ENCODE measurements at regions not wholly inside any gene's neighbourhood (a gene's known extent, or its start where the extent isn't known, plus 50 kb on each side); places are given as distances from the start of the nearest gene placed in this dataset.

DNA sequence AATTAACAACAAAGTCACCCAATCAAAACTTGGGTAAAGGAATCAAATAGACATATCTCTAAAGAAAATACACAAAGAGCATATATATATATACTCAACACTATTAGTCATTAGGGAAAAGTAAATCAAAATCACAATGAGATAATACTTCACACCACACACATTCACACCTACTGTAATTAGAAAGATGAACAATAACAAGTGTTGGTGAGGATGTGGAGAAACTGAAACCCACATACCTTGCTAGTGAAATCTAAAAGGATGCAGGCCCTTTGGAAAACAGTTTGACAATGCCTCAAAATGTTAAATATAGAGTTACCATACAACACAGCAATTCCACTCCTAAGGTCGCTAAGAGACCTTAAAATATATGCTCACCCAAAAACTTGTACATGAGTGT, 177.1 kb downstream of the ANKRD60 start (continued):
- TF ChIP-seq ZC3H11A (IDR thresholded peaks at IDR 0.05) (no peak), SMC3 (IDR thresholded peaks at IDR 0.05) (no peak), HEYL (CRISPR knock-in tag; IDR thresholded peaks at IDR 0.05) (no peak), KDM5A (IDR thresholded peaks at IDR 0.05) (no peak)
- TF ChIP-seq, protein P1, sequence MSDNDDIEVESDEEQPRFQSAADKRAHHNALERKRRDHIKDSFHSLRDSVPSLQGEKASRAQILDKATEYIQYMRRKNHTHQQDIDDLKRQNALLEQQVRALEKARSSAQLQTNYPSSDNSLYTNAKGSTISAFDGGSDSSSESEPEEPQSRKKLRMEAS (IDR thresholded peaks at IDR 0.05), result no peak
- TF ChIP-seq, protein P2, sequence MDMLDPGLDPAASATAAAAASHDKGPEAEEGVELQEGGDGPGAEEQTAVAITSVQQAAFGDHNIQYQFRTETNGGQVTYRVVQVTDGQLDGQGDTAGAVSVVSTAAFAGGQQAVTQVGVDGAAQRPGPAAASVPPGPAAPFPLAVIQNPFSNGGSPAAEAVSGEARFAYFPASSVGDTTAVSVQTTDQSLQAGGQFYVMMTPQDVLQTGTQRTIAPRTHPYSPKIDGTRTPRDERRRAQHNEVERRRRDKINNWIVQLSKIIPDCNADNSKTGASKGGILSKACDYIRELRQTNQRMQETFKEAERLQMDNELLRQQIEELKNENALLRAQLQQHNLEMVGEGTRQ (IDR thresholded peaks at IDR 0.05), result no peak

DNA sequence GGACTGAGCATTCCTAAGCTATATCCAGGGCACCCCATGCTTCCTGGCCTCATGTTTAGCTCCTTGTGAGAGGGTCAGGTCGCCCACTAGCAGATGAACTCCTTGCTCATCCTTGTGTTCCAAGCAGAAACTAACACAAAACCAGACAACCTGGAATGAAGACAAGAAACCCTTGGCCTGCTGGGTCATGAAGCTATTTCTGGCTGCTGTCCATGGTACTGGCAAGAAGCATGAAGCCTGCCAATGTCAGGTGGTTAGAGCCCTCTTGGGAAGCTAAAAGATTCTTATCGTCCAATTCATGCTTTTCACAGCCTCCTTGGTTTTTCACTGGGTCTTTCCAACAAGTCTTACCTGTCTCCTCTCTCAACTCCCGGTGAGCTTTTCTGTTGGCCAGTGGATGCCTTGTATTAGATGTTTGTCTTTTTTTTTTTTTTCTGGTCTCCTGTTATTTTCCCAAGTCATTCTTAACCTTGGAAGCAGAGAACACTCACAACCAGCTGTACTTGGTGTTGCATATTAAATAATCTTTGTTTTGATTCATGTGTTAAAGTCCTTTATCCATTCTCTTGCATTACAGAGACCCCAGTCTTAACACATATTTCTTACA, 180.3 kb downstream of the ANKRD60 start:
- CTCF ChIA-PET, result interaction anchor here (0.6 kb wide), 1 partner anchor 19 kb away, joined by 3 read pairs; no protein-coding TSS in a partner anchor

More for the DNA sequence above, 180.3 kb downstream of the ANKRD60 start:
- Histone ChIP-seq H3K4me2 (no peak overlapping the region), H3K27ac (no peak overlapping the region), H3K4me3 (no peak overlapping the region), H3K9me3 (peaks cover 13% of the 10 kb centered on the region), H3K4me1 (no peaks in the 10 kb centered on the region)
- TF ChIP-seq NFE2L2 (conservative IDR thresholded peaks at IDR 0.05; ENCODE audit: low read length) (no peak), RAD21 (conservative IDR thresholded peaks at IDR 0.05 in 1 of 2, IDR thresholded peaks at IDR 0.05 in 1 of 2) (no peak), CEBPB (IDR thresholded peaks at IDR 0.05) (no peak), RARB (CRISPR knock-in tag; IDR thresholded peaks at IDR 0.05) (no peak), KDM1A (IDR thresholded peaks at IDR 0.05; ENCODE audit: low read depth) (no peak), TP53 (CRISPR knock-in tag; IDR thresholded peaks at IDR 0.05) (no peak), FOSB (CRISPR knock-in tag; IDR thresholded peaks at IDR 0.05) (no peak), RNF2 (IDR thresholded peaks at IDR 0.05; ENCODE audit: borderline replicate concordance, low read depth) (no peak), ESRRA (IDR thresholded peaks at IDR 0.05; ENCODE audit: borderline replicate concordance, low read length) (no peak), EHMT2 (IDR thresholded peaks at IDR 0.05; ENCODE audit: low read depth) (peak; percentile 85; the same call in 1 of the 2 replicates), CHD4 (IDR thresholded peaks at IDR 0.05; ENCODE audit: borderline replicate concordance) (no peak), FOSL2 (IDR thresholded peaks at IDR 0.05) (no peak), FOSL2 (CRISPR knock-in tag; IDR thresholded peaks at IDR 0.05) (no peak)
- TF ChIP-seq, protein P3, sequence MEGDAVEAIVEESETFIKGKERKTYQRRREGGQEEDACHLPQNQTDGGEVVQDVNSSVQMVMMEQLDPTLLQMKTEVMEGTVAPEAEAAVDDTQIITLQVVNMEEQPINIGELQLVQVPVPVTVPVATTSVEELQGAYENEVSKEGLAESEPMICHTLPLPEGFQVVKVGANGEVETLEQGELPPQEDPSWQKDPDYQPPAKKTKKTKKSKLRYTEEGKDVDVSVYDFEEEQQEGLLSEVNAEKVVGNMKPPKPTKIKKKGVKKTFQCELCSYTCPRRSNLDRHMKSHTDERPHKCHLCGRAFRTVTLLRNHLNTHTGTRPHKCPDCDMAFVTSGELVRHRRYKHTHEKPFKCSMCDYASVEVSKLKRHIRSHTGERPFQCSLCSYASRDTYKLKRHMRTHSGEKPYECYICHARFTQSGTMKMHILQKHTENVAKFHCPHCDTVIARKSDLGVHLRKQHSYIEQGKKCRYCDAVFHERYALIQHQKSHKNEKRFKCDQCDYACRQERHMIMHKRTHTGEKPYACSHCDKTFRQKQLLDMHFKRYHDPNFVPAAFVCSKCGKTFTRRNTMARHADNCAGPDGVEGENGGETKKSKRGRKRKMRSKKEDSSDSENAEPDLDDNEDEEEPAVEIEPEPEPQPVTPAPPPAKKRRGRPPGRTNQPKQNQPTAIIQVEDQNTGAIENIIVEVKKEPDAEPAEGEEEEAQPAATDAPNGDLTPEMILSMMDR (IDR thresholded peaks at IDR 0.05), result no peak
- TF ChIP-seq, protein P4, sequence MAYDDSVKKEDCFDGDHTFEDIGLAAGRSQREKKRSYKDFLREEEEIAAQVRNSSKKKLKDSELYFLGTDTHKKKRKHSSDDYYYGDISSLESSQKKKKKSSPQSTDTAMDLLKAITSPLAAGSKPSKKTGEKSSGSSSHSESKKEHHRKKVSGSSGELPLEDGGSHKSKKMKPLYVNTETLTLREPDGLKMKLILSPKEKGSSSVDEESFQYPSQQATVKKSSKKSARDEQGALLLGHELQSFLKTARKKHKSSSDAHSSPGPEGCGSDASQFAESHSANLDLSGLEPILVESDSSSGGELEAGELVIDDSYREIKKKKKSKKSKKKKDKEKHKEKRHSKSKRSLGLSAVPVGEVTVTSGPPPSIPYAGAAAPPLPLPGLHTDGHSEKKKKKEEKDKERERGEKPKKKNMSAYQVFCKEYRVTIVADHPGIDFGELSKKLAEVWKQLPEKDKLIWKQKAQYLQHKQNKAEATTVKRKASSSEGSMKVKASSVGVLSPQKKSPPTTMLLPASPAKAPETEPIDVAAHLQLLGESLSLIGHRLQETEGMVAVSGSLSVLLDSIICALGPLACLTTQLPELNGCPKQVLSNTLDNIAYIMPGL (CRISPR knock-in tag; IDR thresholded peaks at IDR 0.05; ENCODE audit: borderline replicate concordance), result no peak
- TF ChIP-seq, protein P5, sequence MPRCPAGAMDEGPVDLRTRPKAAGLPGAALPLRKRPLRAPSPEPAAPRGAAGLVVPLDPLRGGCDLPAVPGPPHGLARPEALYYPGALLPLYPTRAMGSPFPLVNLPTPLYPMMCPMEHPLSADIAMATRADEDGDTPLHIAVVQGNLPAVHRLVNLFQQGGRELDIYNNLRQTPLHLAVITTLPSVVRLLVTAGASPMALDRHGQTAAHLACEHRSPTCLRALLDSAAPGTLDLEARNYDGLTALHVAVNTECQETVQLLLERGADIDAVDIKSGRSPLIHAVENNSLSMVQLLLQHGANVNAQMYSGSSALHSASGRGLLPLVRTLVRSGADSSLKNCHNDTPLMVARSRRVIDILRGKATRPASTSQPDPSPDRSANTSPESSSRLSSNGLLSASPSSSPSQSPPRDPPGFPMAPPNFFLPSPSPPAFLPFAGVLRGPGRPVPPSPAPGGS (IDR thresholded peaks at IDR 0.05), result no peak
- TF ChIP-seq, protein P6, sequence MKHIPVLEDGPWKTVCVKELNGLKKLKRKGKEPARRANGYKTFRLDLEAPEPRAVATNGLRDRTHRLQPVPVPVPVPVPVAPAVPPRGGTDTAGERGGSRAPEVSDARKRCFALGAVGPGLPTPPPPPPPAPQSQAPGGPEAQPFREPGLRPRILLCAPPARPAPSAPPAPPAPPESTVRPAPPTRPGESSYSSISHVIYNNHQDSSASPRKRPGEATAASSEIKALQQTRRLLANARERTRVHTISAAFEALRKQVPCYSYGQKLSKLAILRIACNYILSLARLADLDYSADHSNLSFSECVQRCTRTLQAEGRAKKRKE (CRISPR knock-in tag; IDR thresholded peaks at IDR 0.05; ENCODE audit: low read depth), result no peak
- TF ChIP-seq, protein P7, sequence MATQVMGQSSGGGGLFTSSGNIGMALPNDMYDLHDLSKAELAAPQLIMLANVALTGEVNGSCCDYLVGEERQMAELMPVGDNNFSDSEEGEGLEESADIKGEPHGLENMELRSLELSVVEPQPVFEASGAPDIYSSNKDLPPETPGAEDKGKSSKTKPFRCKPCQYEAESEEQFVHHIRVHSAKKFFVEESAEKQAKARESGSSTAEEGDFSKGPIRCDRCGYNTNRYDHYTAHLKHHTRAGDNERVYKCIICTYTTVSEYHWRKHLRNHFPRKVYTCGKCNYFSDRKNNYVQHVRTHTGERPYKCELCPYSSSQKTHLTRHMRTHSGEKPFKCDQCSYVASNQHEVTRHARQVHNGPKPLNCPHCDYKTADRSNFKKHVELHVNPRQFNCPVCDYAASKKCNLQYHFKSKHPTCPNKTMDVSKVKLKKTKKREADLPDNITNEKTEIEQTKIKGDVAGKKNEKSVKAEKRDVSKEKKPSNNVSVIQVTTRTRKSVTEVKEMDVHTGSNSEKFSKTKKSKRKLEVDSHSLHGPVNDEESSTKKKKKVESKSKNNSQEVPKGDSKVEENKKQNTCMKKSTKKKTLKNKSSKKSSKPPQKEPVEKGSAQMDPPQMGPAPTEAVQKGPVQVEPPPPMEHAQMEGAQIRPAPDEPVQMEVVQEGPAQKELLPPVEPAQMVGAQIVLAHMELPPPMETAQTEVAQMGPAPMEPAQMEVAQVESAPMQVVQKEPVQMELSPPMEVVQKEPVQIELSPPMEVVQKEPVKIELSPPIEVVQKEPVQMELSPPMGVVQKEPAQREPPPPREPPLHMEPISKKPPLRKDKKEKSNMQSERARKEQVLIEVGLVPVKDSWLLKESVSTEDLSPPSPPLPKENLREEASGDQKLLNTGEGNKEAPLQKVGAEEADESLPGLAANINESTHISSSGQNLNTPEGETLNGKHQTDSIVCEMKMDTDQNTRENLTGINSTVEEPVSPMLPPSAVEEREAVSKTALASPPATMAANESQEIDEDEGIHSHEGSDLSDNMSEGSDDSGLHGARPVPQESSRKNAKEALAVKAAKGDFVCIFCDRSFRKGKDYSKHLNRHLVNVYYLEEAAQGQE (IDR thresholded peaks at IDR 0.05), result peak; percentile 97
- FAIRE-seq, result no peak
- peak in 1 of 2 experiments; percentile 55; a peak in 2 of 6 replicates for ATAC-seq
- DNase-seq (ENCODE audit: low read depth in 1 of 2, low spot score in 1 of 2), result peak; percentile 39 to 45
- POLR2A ChIA-PET, result no interaction called here
- WGBS (ENCODE audit: missing lambda C conversion rate), result 2% methylated on average over 3 of the region's 3 CpGs

All from A549 (cell line).